Hypothalamus (tissue), 51 donors: ENCODE measurements at regions not wholly inside any gene's neighbourhood (a gene's known extent, or its start where the extent isn't known, plus 50 kb on each side); places are given as distances from the start of the nearest gene placed in this dataset.

Experiments
- DNase-seq, 51 donors: peaks; one replicate each; lab custom pipeline; 2025; lab: John Stamatoyannopoulos, UW

GRCh38 chr12:89033062-89033461 is 319.2 kb downstream of the DUSP6 start:
- DNase-seq: no peak

- DNase-seq: no peak
These were observed 322.3 kb downstream of the DUSP6 start for GRCh38 chr12:89029961-89030360.

- DNase-seq: no peak
These were observed 327.7 kb downstream of the DUSP6 start for GRCh38 chr12:89024580-89024979.

- DNase-seq: no peak
These were observed 328.4 kb downstream of the DUSP6 start for GRCh38 chr12:89023936-89024335.

GRCh38 chr12:89020689-89021088 is 331.6 kb downstream of the DUSP6 start:
- no peak for DNase-seq

GRCh38 chr12:89020121-89020480 is 332.2 kb downstream of the DUSP6 start:
- no peak for DNase-seq

- DNase-seq: peak in 44 of 51 donors; percentile 1 to 84 (median 47)
These were observed 332.7 kb downstream of the DUSP6 start for GRCh38 chr12:89019439-89020120.

GRCh38 chr12:89016970-89017778 is 335.1 kb downstream of the DUSP6 start:
- DNase-seq: peak in 19 of 51 donors; percentile 1 to 56 (median 7)

GRCh38 chr12:89015419-89015818 is 336.9 kb downstream of the DUSP6 start:
- DNase-seq: no peak

- no peak for DNase-seq
These were observed 353.9 kb downstream of the DUSP6 start for GRCh38 chr12:88998421-88998820.

- DNase-seq: no peak
These were observed 356.0 kb downstream of the DUSP6 start for GRCh38 chr12:88996200-88996788.

- DNase-seq: no peak
These were observed 357.3 kb downstream of the DUSP6 start for GRCh38 chr12:88994971-88995370.

GRCh38 chr12:88994537-88994936 is 357.8 kb downstream of the DUSP6 start:
- no peak for DNase-seq

- peak in 2 of 51 donors; percentile 0 to 3 for DNase-seq
These were observed 358.6 kb downstream of the DUSP6 start for GRCh38 chr12:88993651-88994050.

- no peak for DNase-seq
These were observed 366.2 kb downstream of the DUSP6 start for GRCh38 chr12:88986056-88986455.

GRCh38 chr12:88985631-88986030 is 366.7 kb downstream of the DUSP6 start:
- DNase-seq: no peak

- no peak for DNase-seq
These were observed 367.3 kb downstream of the DUSP6 start for GRCh38 chr12:88985011-88985410.

- no peak for DNase-seq
These were observed 369.6 kb downstream of the DUSP6 start for GRCh38 chr12:88982694-88983093.

- DNase-seq: no peak
These were observed 375.2 kb downstream of the DUSP6 start for GRCh38 chr12:88977115-88977514.

- no peak for DNase-seq
These were observed 378.3 kb downstream of the DUSP6 start for GRCh38 chr12:88973998-88974397.

GRCh38 chr12:88970740-88971139 is 381.6 kb downstream of the DUSP6 start:
- DNase-seq: no peak

GRCh38 chr12:88969127-88969526 is 383.2 kb downstream of the DUSP6 start:
- DNase-seq: no peak
